ENCODE measurements at regions not wholly inside any gene's neighbourhood (a gene's known extent, or its start where the extent isn't known, plus 50 kb on each side); places are given as distances from the start of the nearest gene placed in this dataset.
"Not testable (repeated sequence)": the region's sequence is repeated elsewhere in the genome, so short reads cannot be mapped to it uniquely, and the experiment has no call there.

GRCh38 chr13:91050970-91051369 is 296.5 kb upstream of the MIR17HG start:
- H3K9ac ChIP-seq (ENCODE audit: insufficient read length), result no peak overlapping the region
- no peak overlapping the region for H3K27ac ChIP-seq
- H3K36me3 ChIP-seq (ENCODE audit: insufficient read depth, low read length), result no peaks in the 10 kb centered on the region
- no peaks in the 10 kb centered on the region for H3K9me3 ChIP-seq (ENCODE audit: low read depth, low read length)
- DNase-seq (ENCODE audit: low read depth, low spot score), result no peak
- TF ChIP-seq EZH2 (IDR thresholded peaks at IDR 0.05), result no peak
- TF ChIP-seq POLR2AphosphoS5 (IDR thresholded peaks at IDR 0.05; ENCODE audit: borderline replicate concordance, low read depth, low read length), result no peak
- TF ChIP-seq FOXP2 (optimal IDR thresholded peaks at IDR 0.05; ENCODE audit: control extremely low read depth, extremely low read length, insufficient read depth), result no peak
- H3K4me3 ChIP-seq, result no peak overlapping the region

GRCh38 chr13:91052876-91053275 is 294.6 kb upstream of the MIR17HG start:
- no peak overlapping the region for H3K9ac ChIP-seq (ENCODE audit: insufficient read length)
- TF ChIP-seq FOXP2 (optimal IDR thresholded peaks at IDR 0.05; ENCODE audit: control extremely low read depth, extremely low read length, insufficient read depth) (no peak), EZH2 (IDR thresholded peaks at IDR 0.05) (no peak), POLR2AphosphoS5 (IDR thresholded peaks at IDR 0.05; ENCODE audit: borderline replicate concordance, low read depth, low read length) (no peak)
- H3K27ac ChIP-seq, result no peak overlapping the region
- no peaks in the 10 kb centered on the region for H3K36me3 ChIP-seq (ENCODE audit: insufficient read depth, low read length)
- H3K9me3 ChIP-seq (ENCODE audit: low read depth, low read length), result no peaks in the 10 kb centered on the region
- no peak for DNase-seq (ENCODE audit: low read depth, low spot score)
- no peak overlapping the region for H3K4me3 ChIP-seq

- H3K36me3 ChIP-seq (ENCODE audit: insufficient read depth, low read length), result no peaks in the 10 kb centered on the region
- H3K9ac ChIP-seq (ENCODE audit: insufficient read length), result no peak overlapping the region
- TF ChIP-seq POLR2AphosphoS5 (IDR thresholded peaks at IDR 0.05; ENCODE audit: borderline replicate concordance, low read depth, low read length) (no peak), EZH2 (IDR thresholded peaks at IDR 0.05) (no peak), FOXP2 (optimal IDR thresholded peaks at IDR 0.05; ENCODE audit: control extremely low read depth, extremely low read length, insufficient read depth) (no peak)
- H3K9me3 ChIP-seq (ENCODE audit: low read depth, low read length), result no peaks in the 10 kb centered on the region; the same call in 1 of the 2 replicates
- DNase-seq (ENCODE audit: low read depth, low spot score), result no peak
- no peak overlapping the region for H3K4me3 ChIP-seq
- no peak overlapping the region for H3K27ac ChIP-seq
These were observed 294.0 kb upstream of the MIR17HG start for GRCh38 chr13:91053318-91054065.

GRCh38 chr13:91054902-91055301 is 292.6 kb upstream of the MIR17HG start:
- no peak overlapping the region for H3K9ac ChIP-seq (ENCODE audit: insufficient read length)
- no peak for TF ChIP-seq FOXP2 (optimal IDR thresholded peaks at IDR 0.05; ENCODE audit: control extremely low read depth, extremely low read length, insufficient read depth)
- TF ChIP-seq POLR2AphosphoS5 (IDR thresholded peaks at IDR 0.05; ENCODE audit: borderline replicate concordance, low read depth, low read length), result no peak
- no peak for DNase-seq (ENCODE audit: low read depth, low spot score)
- H3K4me3 ChIP-seq, result no peak overlapping the region
- no peak overlapping the region for H3K27ac ChIP-seq
- H3K9me3 ChIP-seq (ENCODE audit: low read depth, low read length), result no peaks in the 10 kb centered on the region; the same call in 1 of the 2 replicates
- no peaks in the 10 kb centered on the region for H3K36me3 ChIP-seq (ENCODE audit: insufficient read depth, low read length)

- H3K9me3 ChIP-seq (ENCODE audit: low read depth, low read length), result no peaks in the 10 kb centered on the region; the same call in 1 of the 2 replicates
- H3K9ac ChIP-seq (ENCODE audit: insufficient read length), result no peak overlapping the region
- H3K27ac ChIP-seq, result no peak overlapping the region
- DNase-seq (ENCODE audit: low read depth, low spot score), result no peak
- no peaks in the 10 kb centered on the region for H3K36me3 ChIP-seq (ENCODE audit: insufficient read depth, low read length)
- no peak overlapping the region for H3K4me3 ChIP-seq
- TF ChIP-seq FOXP2 (optimal IDR thresholded peaks at IDR 0.05; ENCODE audit: control extremely low read depth, extremely low read length, insufficient read depth) (no peak), EZH2 (IDR thresholded peaks at IDR 0.05) (no peak), POLR2AphosphoS5 (IDR thresholded peaks at IDR 0.05; ENCODE audit: borderline replicate concordance, low read depth, low read length) (no peak)
These were observed 290.7 kb upstream of the MIR17HG start for GRCh38 chr13:91056746-91057145.

GRCh38 chr13:91057507-91057906 is 290.0 kb upstream of the MIR17HG start:
- not testable (repeated sequence) for H3K36me3 ChIP-seq (ENCODE audit: insufficient read depth, low read length); H3K4me3 ChIP-seq; H3K9ac ChIP-seq (ENCODE audit: insufficient read length); DNase-seq (ENCODE audit: low read depth, low spot score); H3K9me3 ChIP-seq (ENCODE audit: low read depth, low read length); H3K27ac ChIP-seq

GRCh38 chr13:91058066-91058465 is 289.4 kb upstream of the MIR17HG start:
- TF ChIP-seq POLR2AphosphoS5 (IDR thresholded peaks at IDR 0.05; ENCODE audit: borderline replicate concordance, low read depth, low read length) (no peak), EZH2 (IDR thresholded peaks at IDR 0.05) (no peak), FOXP2 (optimal IDR thresholded peaks at IDR 0.05; ENCODE audit: control extremely low read depth, extremely low read length, insufficient read depth) (no peak)
- Histone ChIP-seq H3K36me3 (ENCODE audit: insufficient read depth, low read length) (no peaks in the 10 kb centered on the region), H3K27ac (no peak overlapping the region), H3K9me3 (ENCODE audit: low read depth, low read length) (no peaks in the 10 kb centered on the region; the same call in 1 of the 2 replicates), H3K4me3 (no peak overlapping the region), H3K9ac (ENCODE audit: insufficient read length) (no peak overlapping the region)
- no peak for DNase-seq (ENCODE audit: low read depth, low spot score)

GRCh38 chr13:91058919-91059318 is 288.6 kb upstream of the MIR17HG start:
- TF ChIP-seq POLR2AphosphoS5 (IDR thresholded peaks at IDR 0.05; ENCODE audit: borderline replicate concordance, low read depth, low read length) (no peak), FOXP2 (optimal IDR thresholded peaks at IDR 0.05; ENCODE audit: control extremely low read depth, extremely low read length, insufficient read depth) (no peak), EZH2 (IDR thresholded peaks at IDR 0.05) (no peak)
- no peak for DNase-seq (ENCODE audit: low read depth, low spot score)
- Histone ChIP-seq H3K9ac (ENCODE audit: insufficient read length) (no peak overlapping the region), H3K36me3 (ENCODE audit: insufficient read depth, low read length) (no peaks in the 10 kb centered on the region), H3K9me3 (ENCODE audit: low read depth, low read length) (no peaks in the 10 kb centered on the region; the same call in 1 of the 2 replicates), H3K4me3 (no peak overlapping the region), H3K27ac (no peak overlapping the region)

- no peak for DNase-seq (ENCODE audit: low read depth, low spot score)
- H3K4me3 ChIP-seq, result no peak overlapping the region
- no peaks in the 10 kb centered on the region for H3K9me3 ChIP-seq (ENCODE audit: low read depth, low read length)
- no peaks in the 10 kb centered on the region for H3K36me3 ChIP-seq (ENCODE audit: insufficient read depth, low read length)
- H3K9ac ChIP-seq (ENCODE audit: insufficient read length), result no peak overlapping the region
- TF ChIP-seq EZH2 (IDR thresholded peaks at IDR 0.05) (no peak), POLR2AphosphoS5 (IDR thresholded peaks at IDR 0.05; ENCODE audit: borderline replicate concordance, low read depth, low read length) (no peak), FOXP2 (optimal IDR thresholded peaks at IDR 0.05; ENCODE audit: control extremely low read depth, extremely low read length, insufficient read depth) (no peak)
- H3K27ac ChIP-seq, result no peak overlapping the region
These were observed 280.7 kb upstream of the MIR17HG start for GRCh38 chr13:91066745-91067144.
